HUES48 (cell line): ENCODE measurements at regions not wholly inside any gene's neighbourhood (a gene's known extent, or its start where the extent isn't known, plus 50 kb on each side); places are given as distances from the start of the nearest gene placed in this dataset.

Source experiments
- H3K27ac ChIP-seq: one replicate; pipeline ENCODE4 v1.7.0; 2013; ENCODE audit warnings: low read depth, low read length, inconsistent platforms
- H3K27me3 ChIP-seq: 2 replicates; pipeline ENCODE4 v1.6.1; 2013; ENCODE audit warnings: mild to moderate bottlenecking, low read length; ENCODE audit not compliant: control insufficient read depth, insufficient read depth
- H3K36me3 ChIP-seq: 2 replicates; pipeline ENCODE4 v1.6.1; 2013; ENCODE audit warnings: low read length; ENCODE audit not compliant: control insufficient read depth, insufficient read depth
- H3K4me1 ChIP-seq: 2 replicates; pipeline ENCODE4 v1.6.1; 2013; ENCODE audit warnings: mild to moderate bottlenecking, low read length; ENCODE audit not compliant: control insufficient read depth, insufficient read depth
- H3K4me3 ChIP-seq: 2 replicates; pipeline ENCODE4 v1.5.1; 2013; ENCODE audit warnings: mild to moderate bottlenecking, low read depth, low read length
- H3K9ac ChIP-seq: 2 replicates; pipeline ENCODE4 v1.6.1; 2013; ENCODE audit warnings: mild to moderate bottlenecking, low read depth, low read length, moderate library complexity
- H3K9me3 ChIP-seq: 2 replicates; pipeline ENCODE4 v1.6.1; 2013; ENCODE audit warnings: low read length; ENCODE audit not compliant: control insufficient read depth, insufficient read depth

GRCh38 chr1:224486801-224487583 lies 52.4 kb upstream of the WDR26 start:
- no peak overlapping the region for H3K9ac ChIP-seq
- peaks cover 24% of the 10 kb centered on the region for H3K4me1 ChIP-seq
- no peaks in the 10 kb centered on the region for H3K36me3 ChIP-seq
- no peaks in the 10 kb centered on the region for H3K9me3 ChIP-seq
- no peak overlapping the region for H3K4me3 ChIP-seq
- no peaks in the 10 kb centered on the region for H3K27me3 ChIP-seq
- no peak overlapping the region for H3K27ac ChIP-seq

- H3K9me3 ChIP-seq = no peaks in the 10 kb centered on the region
- no peak overlapping the region for H3K9ac ChIP-seq
- peaks cover 39% of the 10 kb centered on the region for H3K4me1 ChIP-seq
- no peaks in the 10 kb centered on the region for H3K27me3 ChIP-seq
- H3K4me3 ChIP-seq = no peak overlapping the region
- H3K27ac ChIP-seq = peak overlapping the region; percentile 21
- no peaks in the 10 kb centered on the region for H3K36me3 ChIP-seq
Measured at GRCh38 chr1:224488806-224489499, 54.4 kb upstream of the WDR26 start.

GRCh38 chr1:224489534-224490365 lies 55.2 kb upstream of the WDR26 start:
- H3K9me3 ChIP-seq = no peaks in the 10 kb centered on the region
- H3K4me3 ChIP-seq = no peak overlapping the region
- H3K36me3 ChIP-seq = no peaks in the 10 kb centered on the region
- H3K27ac ChIP-seq = peak overlapping the region; percentile 21
- no peaks in the 10 kb centered on the region for H3K27me3 ChIP-seq
- H3K9ac ChIP-seq = no peak overlapping the region
- H3K4me1 ChIP-seq = peaks cover 42% of the 10 kb centered on the region

DNA sequence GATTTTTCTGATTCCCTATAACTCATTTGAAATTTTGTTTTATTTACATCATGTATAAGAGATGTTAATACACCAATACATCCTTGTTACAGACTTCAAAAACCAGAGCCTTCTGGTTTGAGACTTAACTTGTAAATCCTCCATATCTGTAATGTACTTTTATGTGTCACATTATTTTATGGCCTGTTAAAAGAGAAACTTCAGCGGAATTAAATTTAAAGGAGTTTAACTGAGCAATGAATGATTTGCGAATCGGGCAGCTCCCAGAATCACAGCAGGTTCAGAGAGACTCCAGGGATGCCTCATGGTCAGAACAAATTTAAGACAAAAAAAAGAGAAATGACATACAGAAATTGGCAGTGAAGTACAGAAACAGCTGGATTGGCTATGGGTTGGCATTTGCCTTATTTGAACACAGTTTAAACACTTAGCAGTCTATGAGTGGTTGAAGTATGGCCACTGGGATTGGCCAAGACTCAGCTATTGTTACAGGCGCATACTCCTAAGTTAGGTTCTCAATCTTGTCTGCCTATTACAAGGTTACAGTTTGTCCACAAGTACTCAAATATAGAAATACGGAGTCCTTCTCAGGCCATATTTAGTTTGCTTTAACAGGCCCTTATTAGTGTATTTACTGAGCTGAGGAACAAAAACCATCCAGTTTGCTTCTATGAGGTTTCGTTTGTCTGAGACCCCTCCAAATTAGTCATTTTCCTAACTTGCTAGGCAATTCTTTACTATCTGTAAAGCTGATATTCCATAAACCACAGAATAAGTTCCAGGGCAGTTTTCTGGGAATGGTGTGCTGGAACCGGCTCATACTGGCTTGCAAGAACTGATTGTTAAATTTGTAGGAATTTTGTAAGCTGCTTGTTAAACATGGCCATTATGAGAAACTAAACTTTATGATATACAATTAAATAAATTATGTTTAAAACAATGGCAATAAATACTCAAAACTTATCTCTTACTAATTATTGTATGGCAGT lies 56.2 kb upstream of the WDR26 start:
- Histone ChIP-seq H3K9ac (no peak overlapping the region), H3K36me3 (no peaks in the 10 kb centered on the region), H3K9me3 (no peaks in the 10 kb centered on the region), H3K4me1 (peaks cover 42% of the 10 kb centered on the region), H3K27me3 (no peaks in the 10 kb centered on the region), H3K27ac (no peak overlapping the region), H3K4me3 (no peak overlapping the region)

GRCh38 chr1:224492015-224492414 lies 57.4 kb upstream of the WDR26 start:
- H3K36me3 ChIP-seq = no peaks in the 10 kb centered on the region
- H3K27ac ChIP-seq = no peak overlapping the region
- H3K4me1 ChIP-seq = peaks cover 40% of the 10 kb centered on the region
- H3K9me3 ChIP-seq = 0 out of 2 replicates have a peak, but pooled peaks cover 6% of the 10 kb centered on the region
- H3K9ac ChIP-seq = no peak overlapping the region
- H3K4me3 ChIP-seq = no peak overlapping the region
- no peaks in the 10 kb centered on the region for H3K27me3 ChIP-seq

DNA sequence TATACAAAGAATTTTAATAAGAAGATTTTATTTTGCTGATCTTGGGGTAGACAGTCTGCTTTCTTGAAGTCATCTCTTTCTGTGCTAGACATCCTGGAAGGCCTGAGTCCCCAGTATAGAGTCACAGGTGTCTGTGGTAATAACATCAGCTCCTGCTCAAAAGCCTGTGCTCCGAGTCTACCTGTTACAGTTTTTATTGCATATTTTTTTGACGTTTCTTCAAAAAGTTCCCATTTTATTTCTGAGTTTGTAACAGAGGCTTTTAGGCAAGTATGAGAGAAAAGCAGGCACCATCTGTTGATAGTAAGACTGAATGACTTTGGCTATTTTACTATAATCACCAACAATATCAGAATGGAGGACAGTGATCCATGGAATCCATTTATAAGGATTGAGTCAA lies 58.0 kb upstream of the WDR26 start:
- H3K36me3 ChIP-seq = no peaks in the 10 kb centered on the region
- H3K4me3 ChIP-seq = no peak overlapping the region
- H3K27me3 ChIP-seq = no peaks in the 10 kb centered on the region
- no peak overlapping the region for H3K27ac ChIP-seq
- H3K9me3 ChIP-seq = 0 out of 2 replicates have a peak, but pooled peaks cover 6% of the 10 kb centered on the region
- no peak overlapping the region for H3K9ac ChIP-seq
- peaks cover 42% of the 10 kb centered on the region for H3K4me1 ChIP-seq

DNA sequence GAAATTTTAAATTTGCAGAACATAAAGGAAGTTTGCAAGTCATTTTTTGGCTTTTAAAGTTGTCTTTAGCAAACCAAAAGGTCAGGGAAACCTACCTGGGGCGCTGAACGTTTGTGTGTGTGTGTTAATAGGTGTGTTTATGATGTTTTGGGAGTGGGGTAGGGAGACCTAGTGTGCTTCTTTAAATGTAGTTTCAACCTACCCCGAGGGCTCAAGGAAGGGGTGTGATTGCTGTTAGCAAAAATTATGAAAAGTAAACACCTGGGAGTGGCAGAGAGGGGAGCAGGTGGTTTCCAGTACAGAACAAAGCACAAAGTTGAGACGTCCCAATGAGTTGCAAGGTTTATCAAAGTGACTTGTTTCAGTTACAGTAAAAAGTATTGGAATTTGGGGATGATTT lies 58.7 kb upstream of the WDR26 start:
- Histone ChIP-seq H3K27ac (no peak overlapping the region), H3K36me3 (no peaks in the 10 kb centered on the region), H3K27me3 (no peaks in the 10 kb centered on the region), H3K4me1 (peaks cover 49% of the 10 kb centered on the region), H3K4me3 (no peak overlapping the region), H3K9me3 (0 out of 2 replicates have a peak, but pooled peaks cover 6% of the 10 kb centered on the region), H3K9ac (no peak overlapping the region)

GRCh38 chr1:224494343-224494742 lies 59.7 kb upstream of the WDR26 start:
- Histone ChIP-seq H3K36me3 (no peaks in the 10 kb centered on the region), H3K27me3 (no peaks in the 10 kb centered on the region), H3K4me3 (no peak overlapping the region), H3K27ac (no peak overlapping the region), H3K9me3 (0 out of 2 replicates have a peak, but pooled peaks cover 6% of the 10 kb centered on the region), H3K4me1 (peaks cover 53% of the 10 kb centered on the region), H3K9ac (no peak overlapping the region)

DNA sequence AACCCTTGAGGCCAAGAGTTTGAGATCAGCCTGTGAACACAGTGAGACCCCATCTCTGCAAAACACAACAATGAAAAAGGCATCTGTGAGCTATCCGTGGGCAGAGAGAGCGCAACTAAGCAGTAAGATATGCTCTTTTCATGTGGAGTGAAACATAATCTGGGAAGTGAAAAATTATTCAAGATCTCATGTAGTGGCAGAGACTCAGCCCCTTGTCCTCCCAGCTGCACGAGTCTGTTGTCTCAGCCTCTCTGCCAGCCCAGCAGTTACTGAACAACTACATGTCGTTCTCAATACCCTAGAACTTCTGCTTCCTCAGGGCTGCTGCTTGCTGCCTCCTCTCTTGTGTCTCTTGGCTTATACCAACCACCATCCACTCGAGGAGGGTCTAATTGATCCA lies 61.3 kb upstream of the WDR26 start:
- Histone ChIP-seq H3K27me3 (no peaks in the 10 kb centered on the region), H3K9ac (no peak overlapping the region), H3K4me3 (no peak overlapping the region), H3K27ac (no peak overlapping the region), H3K36me3 (no peaks in the 10 kb centered on the region), H3K4me1 (peaks cover 45% of the 10 kb centered on the region), H3K9me3 (0 out of 2 replicates have a peak, but pooled peaks cover 6% of the 10 kb centered on the region)

GRCh38 chr1:224496826-224497225 lies 62.2 kb upstream of the WDR26 start:
- peak overlapping the region; percentile 99 for H3K27ac ChIP-seq
- H3K36me3 ChIP-seq = no peaks in the 10 kb centered on the region
- H3K27me3 ChIP-seq = no peaks in the 10 kb centered on the region
- no peak overlapping the region for H3K9ac ChIP-seq
- H3K9me3 ChIP-seq = 0 out of 2 replicates have a peak, but pooled peaks cover 6% of the 10 kb centered on the region
- H3K4me1 ChIP-seq = peaks cover 49% of the 10 kb centered on the region
- H3K4me3 ChIP-seq = no peak overlapping the region
